Activated CD8-positive, alpha-beta T cell treated with anti-CD3 and anti-CD28 coated beads for 36 hours (primary cell): ENCODE measurements at regions not wholly inside any gene's neighbourhood (a gene's known extent, or its start where the extent isn't known, plus 50 kb on each side); places are given as distances from the start of the nearest gene placed in this dataset.

Experiments
- ATAC-seq: fragments of 200-7000 bp; cut with Tn5 transposase; one replicate; pipeline ENCODE4 v1.10.0; 2021; ENCODE audit warnings: mild to moderate bottlenecking, moderate library complexity
- CTCF ChIA-PET: fragments of 350-600 bp; sonication (Branson Sonifier 250); formaldehyde crosslinking; loops from one replicate; lab custom pipeline; 2021; ENCODE audit warnings: antibody characterized with exemption; lab: Charles Lee
- POLR2A ChIA-PET: fragments of 350-600 bp; sonication (Branson Sonifier 250); formaldehyde crosslinking; loops from one replicate; lab custom pipeline; 2021; ENCODE audit warnings: antibody characterized with exemption; lab: Charles Lee
- DNase-seq: peaks from one replicate; pipeline ENCODE4 v3.0.0-alpha.2; 2020
- H3K27ac Mint-ChIP-seq: one replicate; pipeline ENCODE4 v1.8.0; 2021; ENCODE audit warnings: mild to moderate bottlenecking, mixed read lengths
- H3K27me3 Mint-ChIP-seq: one replicate; pipeline ENCODE4 v1.8.0; 2021; ENCODE audit warnings: mixed read lengths
- H3K36me3 Mint-ChIP-seq: one replicate; pipeline ENCODE4 v1.8.0; 2021; ENCODE audit warnings: low read depth, mixed read lengths
- H3K4me1 Mint-ChIP-seq: one replicate; pipeline ENCODE4 v1.8.0; 2021; ENCODE audit warnings: low read depth, mixed read lengths
- H3K4me3 Mint-ChIP-seq: one replicate; pipeline ENCODE4 v1.8.0; 2021; ENCODE audit warnings: mild to moderate bottlenecking, moderate library complexity, mixed read lengths
- H3K9me3 Mint-ChIP-seq: one replicate; pipeline ENCODE4 v1.8.0; 2021; ENCODE audit warnings: mixed read lengths
- CTCF ChIP-seq: fragments of 200-600 bp; IDR thresholded peaks from one replicate; pipeline ENCODE4 v1.8.0; 2022; ENCODE audit warnings: antibody characterized with exemption, mild to moderate bottlenecking
- intact Hi-C: fragments of 100-400 bp; cut with micrococcal nuclease; formaldehyde crosslinking; loops from one replicate; pipeline ENCODE4 v1.10.0; 2022

- intact Hi-C loops, result no loop called here
- no peak for DNase-seq
- no peaks in the 10 kb centered on the region for H3K36me3 Mint-ChIP-seq
- H3K27ac Mint-ChIP-seq, result no peak overlapping the region
- H3K27me3 Mint-ChIP-seq, result peaks cover 9% of the 10 kb centered on the region
- H3K9me3 Mint-ChIP-seq, result no peaks in the 10 kb centered on the region
- H3K4me1 Mint-ChIP-seq, result peaks cover 15% of the 10 kb centered on the region
- POLR2A ChIA-PET, result no interaction called here
- H3K4me3 Mint-ChIP-seq, result no peak overlapping the region
- no peak for ATAC-seq
- CTCF ChIA-PET, result interaction anchor here (0.8 to 1.4 kb wide), 2 partner anchors 184 to 253 kb away, joined by 3 to 4 read pairs; partner anchors contain the start of gene MYLIP
- TF ChIP-seq CTCF, result no peak
Observed at GRCh38 chr6:15875797-15876196, 213.0 kb upstream of the DTNBP1 start.

GRCh38 chr6:15874821-15875220 is 212.0 kb upstream of the DTNBP1 start:
- Mint-ChIP-seq H3K9me3 (no peaks in the 10 kb centered on the region), H3K36me3 (no peaks in the 10 kb centered on the region), H3K4me1 (peaks cover 6% of the 10 kb centered on the region), H3K4me3 (no peak overlapping the region), H3K27ac (no peak overlapping the region), H3K27me3 (peaks cover 10% of the 10 kb centered on the region)
- ChIA-PET POLR2A (interaction anchor here (0.6 kb wide), 1 partner anchor 251 kb away, joined by 3 read pairs; no protein-coding TSS in a partner anchor), CTCF (no interaction called here)
- intact Hi-C loops, result no loop called here
- TF ChIP-seq CTCF, result no peak
- DNase-seq, result no peak
- ATAC-seq, result no peak

GRCh38 chr6:15874326-15874725 is 211.5 kb upstream of the DTNBP1 start:
- CTCF ChIA-PET, result no interaction called here
- H3K27me3 Mint-ChIP-seq, result peaks cover 10% of the 10 kb centered on the region
- intact Hi-C loops, result no loop called here
- no peak for TF ChIP-seq CTCF
- ATAC-seq (no peak), DNase-seq (no peak)
- H3K4me1 Mint-ChIP-seq, result peaks cover under 1% of the 10 kb centered on the region
- H3K9me3 Mint-ChIP-seq, result no peaks in the 10 kb centered on the region
- POLR2A ChIA-PET, result no interaction called here
- no peak overlapping the region for H3K4me3 Mint-ChIP-seq
- no peaks in the 10 kb centered on the region for H3K36me3 Mint-ChIP-seq
- no peak overlapping the region for H3K27ac Mint-ChIP-seq

- peaks cover 8% of the 10 kb centered on the region for H3K27me3 Mint-ChIP-seq
- no peaks in the 10 kb centered on the region for H3K36me3 Mint-ChIP-seq
- H3K4me3 Mint-ChIP-seq, result no peak overlapping the region
- ChIA-PET CTCF (no interaction called here), POLR2A (no interaction called here)
- ATAC-seq (no peak), DNase-seq (no peak)
- H3K27ac Mint-ChIP-seq, result no peak overlapping the region
- no peak for TF ChIP-seq CTCF
- intact Hi-C loops, result no loop called here
- no peaks in the 10 kb centered on the region for H3K4me1 Mint-ChIP-seq
- no peaks in the 10 kb centered on the region for H3K9me3 Mint-ChIP-seq
Observed at GRCh38 chr6:15872241-15873103, 209.6 kb upstream of the DTNBP1 start.

- H3K27ac Mint-ChIP-seq, result no peak overlapping the region
- no peaks in the 10 kb centered on the region for H3K9me3 Mint-ChIP-seq
- peaks cover 8% of the 10 kb centered on the region for H3K27me3 Mint-ChIP-seq
- no peaks in the 10 kb centered on the region for H3K4me1 Mint-ChIP-seq
- intact Hi-C loops, result no loop called here
- ChIA-PET POLR2A (no interaction called here), CTCF (no interaction called here)
- ATAC-seq, result no peak
- no peak for TF ChIP-seq CTCF
- no peak overlapping the region for H3K4me3 Mint-ChIP-seq
- DNase-seq, result no peak
- no peaks in the 10 kb centered on the region for H3K36me3 Mint-ChIP-seq
Observed at GRCh38 chr6:15871276-15871675, 208.4 kb upstream of the DTNBP1 start.
